ENCODE measurements at regions not wholly inside any gene's neighbourhood (a gene's known extent, or its start where the extent isn't known, plus 50 kb on each side); places are given as distances from the start of the nearest gene placed in this dataset.

- no peak for DNase-seq
- TF ChIP-seq POLR2A (IDR thresholded peaks at IDR 0.05; ENCODE audit: low read length) (no peak), GATA1 (IDR thresholded peaks at IDR 0.05; ENCODE audit: low read depth, low read length) (no peak)
Observed at GRCh38 chr3:110575702-110576101, 495.9 kb upstream of the NECTIN3 start.

DNA sequence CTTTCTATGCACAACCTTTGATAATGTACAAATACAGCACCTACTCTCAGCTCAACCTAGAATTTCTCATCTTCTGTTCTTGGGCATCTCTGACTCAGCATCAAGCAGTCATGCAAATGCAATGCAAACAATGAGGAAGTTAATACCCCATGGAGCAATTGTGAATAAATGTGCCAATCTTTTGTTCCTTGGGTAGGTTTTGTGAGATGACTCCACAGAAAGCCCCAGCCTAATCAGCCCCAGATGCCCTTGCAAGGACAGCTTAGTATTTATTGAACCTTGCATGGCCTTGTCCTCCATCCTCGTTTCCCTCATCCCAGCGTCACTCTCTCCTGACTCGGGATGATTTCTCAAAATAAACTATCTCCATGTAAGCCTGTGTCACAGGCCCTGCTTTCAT, 494.7 kb upstream of the NECTIN3 start:
- TF ChIP-seq POLR2A (IDR thresholded peaks at IDR 0.05; ENCODE audit: low read length) (no peak), GATA1 (IDR thresholded peaks at IDR 0.05; ENCODE audit: low read depth, low read length) (no peak)
- DNase-seq = no peak

- DNase-seq = no peak
- no peak for TF ChIP-seq POLR2A (IDR thresholded peaks at IDR 0.05; ENCODE audit: low read length)
- no peak for TF ChIP-seq GATA1 (IDR thresholded peaks at IDR 0.05; ENCODE audit: low read depth, low read length)
Observed at GRCh38 chr3:110577854-110578253, 493.8 kb upstream of the NECTIN3 start.

DNA sequence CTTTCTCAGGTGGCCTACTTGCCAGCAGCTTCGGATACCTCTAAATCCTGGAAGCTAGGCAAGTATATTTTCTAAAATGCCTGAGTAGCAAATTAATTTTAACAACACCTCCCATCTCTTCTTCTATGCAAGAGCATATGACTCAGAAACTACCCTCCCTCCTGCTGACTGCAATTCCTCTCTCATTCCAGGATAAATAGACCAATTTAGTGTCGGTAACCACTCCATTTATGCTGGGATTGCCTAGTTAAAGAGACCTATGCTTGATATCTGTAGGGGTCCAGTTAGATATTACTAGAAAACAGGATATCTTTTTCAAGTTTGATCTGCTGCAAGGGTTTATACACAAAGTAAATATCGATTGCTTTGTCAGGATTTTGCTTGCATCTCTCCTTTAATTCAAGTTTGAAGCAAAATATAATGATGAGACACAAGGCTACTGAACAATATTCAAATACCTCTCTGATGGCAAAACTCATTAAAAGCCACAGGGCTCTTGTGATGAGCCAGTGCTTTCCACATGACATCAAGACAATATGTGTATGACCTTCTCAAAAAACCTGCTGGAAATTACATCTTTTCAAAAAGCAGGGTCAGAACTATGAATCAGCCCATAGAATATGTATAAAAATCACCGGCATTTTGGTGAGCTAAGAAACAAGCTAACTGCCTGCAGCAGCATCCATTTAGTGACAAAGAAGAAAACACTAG, 491.6 kb upstream of the NECTIN3 start:
- no peak for DNase-seq
- TF ChIP-seq POLR2A (IDR thresholded peaks at IDR 0.05; ENCODE audit: low read length) (no peak), GATA1 (IDR thresholded peaks at IDR 0.05; ENCODE audit: low read depth, low read length) (no peak)

DNA sequence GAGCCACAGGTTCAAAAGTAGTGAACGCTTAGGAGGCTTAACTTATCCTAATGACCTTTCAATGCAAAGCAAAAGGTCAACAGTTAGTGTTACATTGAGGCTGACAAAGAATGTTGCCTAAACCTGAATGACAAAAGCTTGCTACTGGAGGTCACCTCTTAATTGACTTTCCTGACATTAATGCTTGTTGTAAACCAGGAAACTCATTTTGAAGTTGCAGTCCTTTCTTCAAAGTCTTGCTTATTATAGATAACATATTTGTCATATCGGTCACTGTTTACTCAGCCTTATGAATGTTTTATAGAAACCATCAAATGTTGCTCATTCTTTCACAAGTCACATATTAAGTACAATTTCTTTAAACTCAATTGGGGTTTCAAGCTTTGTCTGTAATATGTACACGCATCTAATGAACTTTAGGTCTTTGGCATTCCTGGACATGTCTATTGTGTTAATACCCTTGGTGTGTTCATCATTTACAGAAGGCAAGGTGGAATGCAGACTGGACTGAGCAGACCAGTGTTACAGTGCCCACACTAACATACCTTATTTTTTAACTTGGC, 488.2 kb upstream of the NECTIN3 start:
- DNase-seq = no peak
- TF ChIP-seq POLR2A (IDR thresholded peaks at IDR 0.05; ENCODE audit: low read length) (no peak), GATA1 (IDR thresholded peaks at IDR 0.05; ENCODE audit: low read depth, low read length) (no peak)

- TF ChIP-seq POLR2A (IDR thresholded peaks at IDR 0.05; ENCODE audit: low read length) (no peak), GATA1 (IDR thresholded peaks at IDR 0.05; ENCODE audit: low read depth, low read length) (no peak)
- DNase-seq = no peak
Observed at GRCh38 chr3:110588906-110589305, 482.7 kb upstream of the NECTIN3 start.

DNA sequence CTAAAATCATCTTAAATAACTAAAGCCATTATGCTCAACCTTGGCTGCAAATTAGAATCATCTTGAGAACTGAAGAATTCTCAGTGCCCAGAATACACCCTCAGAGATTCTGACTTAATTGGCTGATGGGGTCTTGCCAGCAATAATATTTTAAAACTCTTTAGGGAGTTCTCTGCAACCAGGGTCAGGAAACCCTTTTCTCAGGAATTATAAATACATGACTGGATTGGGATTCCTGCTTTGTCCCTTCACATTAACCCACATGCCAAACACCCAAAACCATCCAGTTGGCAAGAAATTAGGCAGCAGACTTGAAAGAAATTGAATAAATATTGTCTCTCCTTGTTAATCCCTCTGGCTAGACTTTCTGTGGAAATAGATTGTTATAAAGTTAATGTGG, 482.3 kb upstream of the NECTIN3 start:
- DNase-seq = no peak

DNA sequence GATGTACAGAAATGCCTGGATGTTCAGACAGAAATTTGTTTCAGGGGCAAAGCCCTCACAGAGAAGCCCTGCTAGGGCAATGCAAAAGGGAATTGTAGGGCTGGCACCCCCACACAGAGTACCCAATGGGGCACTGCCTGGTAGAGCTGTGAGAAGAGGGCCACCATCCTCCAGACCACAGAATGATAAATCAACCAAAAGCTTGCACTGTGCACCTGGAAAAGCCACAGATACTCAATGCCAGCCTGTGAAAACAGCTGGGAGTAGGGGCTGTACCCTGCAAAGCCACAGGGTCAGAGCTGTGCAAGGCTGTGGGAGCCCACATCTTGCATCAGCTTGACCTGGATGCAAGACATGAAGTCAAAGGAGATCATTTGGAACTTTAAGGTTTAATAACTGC, 477.9 kb upstream of the NECTIN3 start:
- DNase-seq = no peak
- TF ChIP-seq GATA1 (IDR thresholded peaks at IDR 0.05; ENCODE audit: low read depth, low read length) = no peak
- TF ChIP-seq POLR2A (IDR thresholded peaks at IDR 0.05; ENCODE audit: low read length) = no peak

More for the DNA sequence above, 482.3 kb upstream of the NECTIN3 start:
- TF ChIP-seq POLR2A (IDR thresholded peaks at IDR 0.05; ENCODE audit: low read length) = no peak
- no peak for TF ChIP-seq GATA1 (IDR thresholded peaks at IDR 0.05; ENCODE audit: low read depth, low read length)

GRCh38 chr3:110598847-110599490, 472.6 kb upstream of the NECTIN3 start:
- TF ChIP-seq POLR2A (IDR thresholded peaks at IDR 0.05; ENCODE audit: low read length) (no peak), GATA1 (IDR thresholded peaks at IDR 0.05; ENCODE audit: low read depth, low read length) (no peak)
- DNase-seq = no peak

- TF ChIP-seq POLR2A (IDR thresholded peaks at IDR 0.05; ENCODE audit: low read length) (no peak), GATA1 (IDR thresholded peaks at IDR 0.05; ENCODE audit: low read depth, low read length) (no peak)
- DNase-seq = no peak
Observed at GRCh38 chr3:110608566-110608965, 463.1 kb upstream of the NECTIN3 start.

GRCh38 chr3:110612045-110612444, 459.6 kb upstream of the NECTIN3 start:
- DNase-seq = no peak
- no peak for TF ChIP-seq GATA1 (IDR thresholded peaks at IDR 0.05; ENCODE audit: low read depth, low read length)
- no peak for TF ChIP-seq POLR2A (IDR thresholded peaks at IDR 0.05; ENCODE audit: low read length)

GRCh38 chr3:110614186-110614585, 457.4 kb upstream of the NECTIN3 start:
- TF ChIP-seq POLR2A (IDR thresholded peaks at IDR 0.05; ENCODE audit: low read length) (no peak), GATA1 (IDR thresholded peaks at IDR 0.05; ENCODE audit: low read depth, low read length) (no peak)

DNA sequence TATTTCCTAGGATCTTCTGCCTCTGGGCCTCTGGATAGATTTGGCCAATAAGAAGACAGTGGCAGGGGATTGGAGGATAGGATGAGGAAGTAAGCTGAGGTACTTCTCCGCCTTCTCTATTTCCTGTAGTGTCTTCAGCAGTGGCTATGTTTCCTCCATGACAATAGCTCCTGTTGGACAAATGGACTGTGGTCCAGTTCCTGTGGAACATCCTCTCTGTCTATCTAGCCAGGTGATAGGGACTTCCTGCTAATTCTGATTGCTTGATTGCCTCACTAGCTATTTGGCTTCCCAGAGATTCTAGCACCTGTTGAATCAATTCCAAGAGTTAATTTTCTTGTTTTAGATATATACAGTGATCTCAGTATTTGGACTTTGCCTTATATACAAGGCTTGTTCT, 456.2 kb upstream of the NECTIN3 start:
- no peak for DNase-seq
- no peak for TF ChIP-seq GATA1 (IDR thresholded peaks at IDR 0.05; ENCODE audit: low read depth, low read length)
- TF ChIP-seq POLR2A (IDR thresholded peaks at IDR 0.05; ENCODE audit: low read length) = no peak

More at GRCh38 chr3:110614186-110614585, 457.4 kb upstream of the NECTIN3 start:
- peak in 1 of 2 experiments; percentile 9 for DNase-seq

GRCh38 chr3:110618512-110619226, 452.9 kb upstream of the NECTIN3 start:
- no peak for TF ChIP-seq POLR2A (IDR thresholded peaks at IDR 0.05; ENCODE audit: low read length)
- TF ChIP-seq GATA1 (IDR thresholded peaks at IDR 0.05; ENCODE audit: low read depth, low read length) = no peak
- DNase-seq = no peak

Data from erythroblast (primary cell).